ENCODE measurements at regions not wholly inside any gene's neighbourhood (a gene's known extent, or its start where the extent isn't known, plus 50 kb on each side); places are given as distances from the start of the nearest gene placed in this dataset.
"Not testable (repeated sequence)": the region's sequence is repeated elsewhere in the genome, so short reads cannot be mapped to it uniquely, and the experiment has no call there.

GRCh38 chr22:11017108-11017507 is 4510.9 kb upstream of the OR11H1 start:
- FAIRE-seq; H3K4me2 ChIP-seq (ENCODE audit: control insufficient read depth, extremely low read depth, insufficient read depth, low read depth, low read length); H3K79me2 ChIP-seq (ENCODE audit: control insufficient read depth, insufficient read depth, low read length); H2AFZ ChIP-seq (ENCODE audit: control insufficient read depth, low read length); H3K9me3 ChIP-seq (ENCODE audit: control insufficient read depth, low read depth, low read length); H3K4me1 ChIP-seq (ENCODE audit: control insufficient read depth, extremely low read depth, insufficient read depth, low read length); H3K9me1 ChIP-seq (ENCODE audit: control insufficient read depth, extremely low read depth, insufficient read depth, low read length); H3K27ac ChIP-seq (ENCODE audit: control insufficient read depth, insufficient read depth, low read length); dilution Hi-C loops (cut with MboI; ENCODE audit: extremely low pct_ligation_motif_present, low sequenced_read_pairs); H3K9ac ChIP-seq (ENCODE audit: control insufficient read depth, extremely low read depth, insufficient read depth, low read length); H3K36me3 ChIP-seq (ENCODE audit: control insufficient read depth in 2 of 2, extremely low read depth in 1 of 2, insufficient read depth in 2 of 2, low read length in 2 of 2); DNase-seq (ENCODE audit: low read depth, low spot score); H4K20me1 ChIP-seq (ENCODE audit: control insufficient read depth, extremely low read depth, insufficient read depth, low read length); H3K27me3 ChIP-seq (ENCODE audit: control insufficient read depth, extremely low read depth, insufficient read depth, low read length); H3K4me3 ChIP-seq (ENCODE audit: control insufficient read depth in 2 of 3, extremely low read depth in 1 of 3, insufficient read depth in 2 of 3, low read depth in 1 of 3, low read length in 3 of 3): not testable (repeated sequence)

DNA sequence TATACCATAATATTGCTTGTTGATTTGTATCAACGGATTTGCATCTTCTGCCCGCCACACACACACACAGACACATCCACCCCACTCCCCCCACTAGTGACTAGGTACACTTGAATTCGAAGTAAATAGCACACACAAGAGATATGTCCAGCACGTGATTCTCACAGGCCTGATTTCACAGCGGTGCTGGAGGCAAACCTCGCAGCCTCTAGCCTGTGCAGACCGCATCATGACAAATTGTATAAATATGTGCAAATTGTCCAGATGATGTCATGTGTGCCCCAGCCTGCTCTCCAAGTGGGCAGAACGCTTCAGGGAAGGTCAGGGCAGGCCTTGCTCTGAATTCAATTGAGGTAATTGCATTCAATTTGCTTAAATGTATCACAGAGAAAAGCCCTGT is 4507.5 kb upstream of the OR11H1 start:
- H3K36me3 ChIP-seq (ENCODE audit: control insufficient read depth in 2 of 2, extremely low read depth in 1 of 2, insufficient read depth in 2 of 2, low read length in 2 of 2); H3K4me2 ChIP-seq (ENCODE audit: control insufficient read depth, extremely low read depth, insufficient read depth, low read depth, low read length); H3K27ac ChIP-seq (ENCODE audit: control insufficient read depth, insufficient read depth, low read length); DNase-seq (ENCODE audit: low read depth, low spot score); FAIRE-seq; H3K9me1 ChIP-seq (ENCODE audit: control insufficient read depth, extremely low read depth, insufficient read depth, low read length); H3K27me3 ChIP-seq (ENCODE audit: control insufficient read depth, extremely low read depth, insufficient read depth, low read length); H3K9me3 ChIP-seq (ENCODE audit: control insufficient read depth, low read depth, low read length); H3K79me2 ChIP-seq (ENCODE audit: control insufficient read depth, insufficient read depth, low read length); H3K4me1 ChIP-seq (ENCODE audit: control insufficient read depth, extremely low read depth, insufficient read depth, low read length); H4K20me1 ChIP-seq (ENCODE audit: control insufficient read depth, extremely low read depth, insufficient read depth, low read length); H3K4me3 ChIP-seq (ENCODE audit: control insufficient read depth in 2 of 3, extremely low read depth in 1 of 3, insufficient read depth in 2 of 3, low read depth in 1 of 3, low read length in 3 of 3); H3K9ac ChIP-seq (ENCODE audit: control insufficient read depth, extremely low read depth, insufficient read depth, low read length); dilution Hi-C loops (cut with MboI; ENCODE audit: extremely low pct_ligation_motif_present, low sequenced_read_pairs); H2AFZ ChIP-seq (ENCODE audit: control insufficient read depth, low read length): not testable (repeated sequence)

DNA sequence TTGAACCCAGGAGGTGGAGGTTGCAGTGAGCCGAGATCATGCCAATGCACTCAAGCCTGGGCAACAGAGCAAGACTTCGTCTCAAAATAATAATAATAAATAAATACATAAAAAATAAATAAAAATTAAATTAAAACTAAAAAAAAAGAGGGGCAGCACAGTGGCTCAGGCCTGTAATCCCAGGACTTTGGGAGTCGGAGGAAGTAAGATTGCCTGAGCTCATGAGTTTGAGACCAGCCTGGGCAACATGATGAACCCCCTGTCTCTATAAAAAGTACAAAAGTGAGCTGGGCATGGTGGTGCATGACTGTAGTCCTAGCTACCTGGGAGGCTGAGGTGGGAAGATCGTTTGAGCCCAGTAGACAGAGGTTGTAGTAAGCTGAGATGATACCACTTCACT is 4501.5 kb upstream of the OR11H1 start:
- H3K9me1 ChIP-seq (ENCODE audit: control insufficient read depth, extremely low read depth, insufficient read depth, low read length); FAIRE-seq; H3K27me3 ChIP-seq (ENCODE audit: control insufficient read depth, extremely low read depth, insufficient read depth, low read length); H3K4me3 ChIP-seq (ENCODE audit: control insufficient read depth in 2 of 3, extremely low read depth in 1 of 3, insufficient read depth in 2 of 3, low read depth in 1 of 3, low read length in 3 of 3); H3K36me3 ChIP-seq (ENCODE audit: control insufficient read depth in 2 of 2, extremely low read depth in 1 of 2, insufficient read depth in 2 of 2, low read length in 2 of 2); H3K79me2 ChIP-seq (ENCODE audit: control insufficient read depth, insufficient read depth, low read length); H3K4me2 ChIP-seq (ENCODE audit: control insufficient read depth, extremely low read depth, insufficient read depth, low read depth, low read length); dilution Hi-C loops (cut with MboI; ENCODE audit: extremely low pct_ligation_motif_present, low sequenced_read_pairs); H3K4me1 ChIP-seq (ENCODE audit: control insufficient read depth, extremely low read depth, insufficient read depth, low read length); DNase-seq (ENCODE audit: low read depth, low spot score); H4K20me1 ChIP-seq (ENCODE audit: control insufficient read depth, extremely low read depth, insufficient read depth, low read length); H3K27ac ChIP-seq (ENCODE audit: control insufficient read depth, insufficient read depth, low read length); H2AFZ ChIP-seq (ENCODE audit: control insufficient read depth, low read length); H3K9ac ChIP-seq (ENCODE audit: control insufficient read depth, extremely low read depth, insufficient read depth, low read length): not testable (repeated sequence)
- H3K9me3 ChIP-seq (ENCODE audit: control insufficient read depth, low read depth, low read length) = peaks cover 29% of the 10 kb centered on the region

- H4K20me1 ChIP-seq (ENCODE audit: control insufficient read depth, extremely low read depth, insufficient read depth, low read length); H3K79me2 ChIP-seq (ENCODE audit: control insufficient read depth, insufficient read depth, low read length); H3K9me1 ChIP-seq (ENCODE audit: control insufficient read depth, extremely low read depth, insufficient read depth, low read length); H3K9ac ChIP-seq (ENCODE audit: control insufficient read depth, extremely low read depth, insufficient read depth, low read length); H3K4me1 ChIP-seq (ENCODE audit: control insufficient read depth, extremely low read depth, insufficient read depth, low read length); H3K4me3 ChIP-seq (ENCODE audit: control insufficient read depth in 2 of 3, extremely low read depth in 1 of 3, insufficient read depth in 2 of 3, low read depth in 1 of 3, low read length in 3 of 3); H3K27me3 ChIP-seq (ENCODE audit: control insufficient read depth, extremely low read depth, insufficient read depth, low read length); FAIRE-seq; H3K4me2 ChIP-seq (ENCODE audit: control insufficient read depth, extremely low read depth, insufficient read depth, low read depth, low read length); dilution Hi-C loops (cut with MboI; ENCODE audit: extremely low pct_ligation_motif_present, low sequenced_read_pairs); H3K36me3 ChIP-seq (ENCODE audit: control insufficient read depth in 2 of 2, extremely low read depth in 1 of 2, insufficient read depth in 2 of 2, low read length in 2 of 2); H2AFZ ChIP-seq (ENCODE audit: control insufficient read depth, low read length); H3K27ac ChIP-seq (ENCODE audit: control insufficient read depth, insufficient read depth, low read length); DNase-seq (ENCODE audit: low read depth, low spot score): not testable (repeated sequence)
- H3K9me3 ChIP-seq (ENCODE audit: control insufficient read depth, low read depth, low read length) = peaks cover 33% of the 10 kb centered on the region
Measured at GRCh38 chr22:11027064-11027463, 4500.9 kb upstream of the OR11H1 start.

- H3K9ac ChIP-seq (ENCODE audit: control insufficient read depth, extremely low read depth, insufficient read depth, low read length); H3K4me1 ChIP-seq (ENCODE audit: control insufficient read depth, extremely low read depth, insufficient read depth, low read length); H3K36me3 ChIP-seq (ENCODE audit: control insufficient read depth in 2 of 2, extremely low read depth in 1 of 2, insufficient read depth in 2 of 2, low read length in 2 of 2); H4K20me1 ChIP-seq (ENCODE audit: control insufficient read depth, extremely low read depth, insufficient read depth, low read length); H3K27me3 ChIP-seq (ENCODE audit: control insufficient read depth, extremely low read depth, insufficient read depth, low read length); H3K9me1 ChIP-seq (ENCODE audit: control insufficient read depth, extremely low read depth, insufficient read depth, low read length); dilution Hi-C loops (cut with MboI; ENCODE audit: extremely low pct_ligation_motif_present, low sequenced_read_pairs); H2AFZ ChIP-seq (ENCODE audit: control insufficient read depth, low read length); H3K79me2 ChIP-seq (ENCODE audit: control insufficient read depth, insufficient read depth, low read length); H3K4me2 ChIP-seq (ENCODE audit: control insufficient read depth, extremely low read depth, insufficient read depth, low read depth, low read length); DNase-seq (ENCODE audit: low read depth, low spot score); FAIRE-seq; H3K27ac ChIP-seq (ENCODE audit: control insufficient read depth, insufficient read depth, low read length); H3K4me3 ChIP-seq (ENCODE audit: control insufficient read depth in 2 of 3, extremely low read depth in 1 of 3, insufficient read depth in 2 of 3, low read depth in 1 of 3, low read length in 3 of 3): not testable (repeated sequence)
- peaks cover 37% of the 10 kb centered on the region for H3K9me3 ChIP-seq (ENCODE audit: control insufficient read depth, low read depth, low read length)
Measured at GRCh38 chr22:11027532-11027931, 4500.5 kb upstream of the OR11H1 start.

Measured in keratinocyte (primary cell).